ENCODE measurements at regions not wholly inside any gene's neighbourhood (a gene's known extent, or its start where the extent isn't known, plus 50 kb on each side); places are given as distances from the start of the nearest gene placed in this dataset.

GRCh38 chr10:10128387-10128786 lies 889.3 kb upstream of the CELF2 start:
- no peak overlapping the region for H3K27ac ChIP-seq (ENCODE audit: low read depth in 1 of 2, low read length in 1 of 2)
- no peak overlapping the region for H3K4me3 ChIP-seq (ENCODE audit: low read length in 2 of 2)
- 90% methylated on average over 3 of the region's 3 CpGs for WGBS
- H3K27me3 ChIP-seq (ENCODE audit: control insufficient read depth in 2 of 2, insufficient read depth in 1 of 2, low read length in 1 of 2), result no peaks in the 10 kb centered on the region
- H3K4me1 ChIP-seq (ENCODE audit: control insufficient read depth in 2 of 2, insufficient read depth in 2 of 2, low read length in 2 of 2), result no peaks in the 10 kb centered on the region
- no peak for DNase-seq (ENCODE audit: low read depth in 6 of 9, low spot score in 9 of 9)
- peaks cover 0 to 7% of the 10 kb centered on the region in 2 donors for H3K9me3 ChIP-seq (ENCODE audit: control insufficient read depth in 2 of 2, insufficient read depth in 1 of 2, low read length in 1 of 2)
- no peaks in the 10 kb centered on the region for H3K36me3 ChIP-seq (ENCODE audit: control insufficient read depth in 2 of 2, insufficient read depth in 2 of 2, low read length in 1 of 2)

- no peaks in the 10 kb centered on the region for H3K27me3 ChIP-seq (ENCODE audit: control insufficient read depth in 2 of 2, insufficient read depth in 1 of 2, low read length in 1 of 2)
- 92% methylated on average over 2 of the region's 2 CpGs for WGBS
- no peaks in the 10 kb centered on the region for H3K4me1 ChIP-seq (ENCODE audit: control insufficient read depth in 2 of 2, insufficient read depth in 2 of 2, low read length in 2 of 2)
- no peak for DNase-seq (ENCODE audit: low read depth in 6 of 9, low spot score in 9 of 9)
- H3K9me3 ChIP-seq (ENCODE audit: control insufficient read depth in 2 of 2, insufficient read depth in 1 of 2, low read length in 1 of 2), result peaks cover 0 to 4% of the 10 kb centered on the region in 2 donors
- no peaks in the 10 kb centered on the region for H3K36me3 ChIP-seq (ENCODE audit: control insufficient read depth in 2 of 2, insufficient read depth in 2 of 2, low read length in 1 of 2)
- no peak overlapping the region for H3K4me3 ChIP-seq (ENCODE audit: low read length in 2 of 2)
- no peak overlapping the region for H3K27ac ChIP-seq (ENCODE audit: low read depth in 1 of 2, low read length in 1 of 2)
These were observed 887.0 kb upstream of the CELF2 start for GRCh38 chr10:10130686-10131085.

GRCh38 chr10:10132009-10132408 lies 885.7 kb upstream of the CELF2 start:
- H3K9me3 ChIP-seq (ENCODE audit: control insufficient read depth in 2 of 2, insufficient read depth in 1 of 2, low read length in 1 of 2), result no peaks in the 10 kb centered on the region
- H3K4me1 ChIP-seq (ENCODE audit: control insufficient read depth in 2 of 2, insufficient read depth in 2 of 2, low read length in 2 of 2), result no peaks in the 10 kb centered on the region
- no peak for DNase-seq (ENCODE audit: low read depth in 6 of 9, low spot score in 9 of 9)
- 69% methylated on average over 1 of the region's 1 CpG for WGBS
- no peak overlapping the region for H3K4me3 ChIP-seq (ENCODE audit: low read length in 2 of 2)
- H3K27ac ChIP-seq (ENCODE audit: low read depth in 1 of 2, low read length in 1 of 2), result no peak overlapping the region
- no peaks in the 10 kb centered on the region for H3K36me3 ChIP-seq (ENCODE audit: control insufficient read depth in 2 of 2, insufficient read depth in 2 of 2, low read length in 1 of 2)
- no peaks in the 10 kb centered on the region for H3K27me3 ChIP-seq (ENCODE audit: control insufficient read depth in 2 of 2, insufficient read depth in 1 of 2, low read length in 1 of 2)

GRCh38 chr10:10133281-10133680 lies 884.4 kb upstream of the CELF2 start:
- Histone ChIP-seq H3K4me3 (ENCODE audit: low read length in 2 of 2) (no peak overlapping the region), H3K36me3 (ENCODE audit: control insufficient read depth in 2 of 2, insufficient read depth in 2 of 2, low read length in 1 of 2) (no peaks in the 10 kb centered on the region), H3K9me3 (ENCODE audit: control insufficient read depth in 2 of 2, insufficient read depth in 1 of 2, low read length in 1 of 2) (no peaks in the 10 kb centered on the region), H3K27ac (ENCODE audit: low read depth in 1 of 2, low read length in 1 of 2) (no peak overlapping the region), H3K27me3 (ENCODE audit: control insufficient read depth in 2 of 2, insufficient read depth in 1 of 2, low read length in 1 of 2) (no peaks in the 10 kb centered on the region), H3K4me1 (ENCODE audit: control insufficient read depth in 2 of 2, insufficient read depth in 2 of 2, low read length in 2 of 2) (no peaks in the 10 kb centered on the region)
- WGBS, result 96% methylated on average over 1 of the region's 1 CpG
- DNase-seq (ENCODE audit: low read depth in 6 of 9, low spot score in 9 of 9), result no peak

GRCh38 chr10:10138685-10139084 lies 879.0 kb upstream of the CELF2 start:
- 14% methylated on average over 2 of the region's 2 CpGs for WGBS

GRCh38 chr10:10141782-10142382 lies 875.8 kb upstream of the CELF2 start:
- WGBS, result 90% methylated on average over 4 of the region's 4 CpGs
- Histone ChIP-seq H3K4me3 (ENCODE audit: low read length in 2 of 2) (no peak overlapping the region), H3K9me3 (ENCODE audit: control insufficient read depth in 2 of 2, insufficient read depth in 1 of 2, low read length in 1 of 2) (no peaks in the 10 kb centered on the region), H3K27me3 (ENCODE audit: control insufficient read depth in 2 of 2, insufficient read depth in 1 of 2, low read length in 1 of 2) (no peaks in the 10 kb centered on the region), H3K36me3 (ENCODE audit: control insufficient read depth in 2 of 2, insufficient read depth in 2 of 2, low read length in 1 of 2) (no peaks in the 10 kb centered on the region), H3K27ac (ENCODE audit: low read depth in 1 of 2, low read length in 1 of 2) (no peak overlapping the region), H3K4me1 (ENCODE audit: control insufficient read depth in 2 of 2, insufficient read depth in 2 of 2, low read length in 2 of 2) (no peaks in the 10 kb centered on the region)
- DNase-seq (ENCODE audit: low read depth in 6 of 9, low spot score in 9 of 9), result no peak

More at GRCh38 chr10:10138685-10139084, 879.0 kb upstream of the CELF2 start:
- H3K27me3 ChIP-seq (ENCODE audit: control insufficient read depth in 2 of 2, insufficient read depth in 1 of 2, low read length in 1 of 2), result no peaks in the 10 kb centered on the region
- no peaks in the 10 kb centered on the region for H3K36me3 ChIP-seq (ENCODE audit: control insufficient read depth in 2 of 2, insufficient read depth in 2 of 2, low read length in 1 of 2)
- no peak for DNase-seq (ENCODE audit: low read depth in 6 of 9, low spot score in 9 of 9)
- peak overlapping the region in 1 of 2 donors; percentile 28 for H3K4me3 ChIP-seq (ENCODE audit: low read length in 2 of 2)
- no peak overlapping the region for H3K27ac ChIP-seq (ENCODE audit: low read depth in 1 of 2, low read length in 1 of 2)
- no peaks in the 10 kb centered on the region for H3K9me3 ChIP-seq (ENCODE audit: control insufficient read depth in 2 of 2, insufficient read depth in 1 of 2, low read length in 1 of 2)
- no peaks in the 10 kb centered on the region for H3K4me1 ChIP-seq (ENCODE audit: control insufficient read depth in 2 of 2, insufficient read depth in 2 of 2, low read length in 2 of 2)

- Histone ChIP-seq H3K27me3 (ENCODE audit: control insufficient read depth in 2 of 2, insufficient read depth in 1 of 2, low read length in 1 of 2) (no peaks in the 10 kb centered on the region), H3K4me1 (ENCODE audit: control insufficient read depth in 2 of 2, insufficient read depth in 2 of 2, low read length in 2 of 2) (no peaks in the 10 kb centered on the region), H3K36me3 (ENCODE audit: control insufficient read depth in 2 of 2, insufficient read depth in 2 of 2, low read length in 1 of 2) (no peaks in the 10 kb centered on the region), H3K4me3 (ENCODE audit: low read length in 2 of 2) (no peak overlapping the region), H3K27ac (ENCODE audit: low read depth in 1 of 2, low read length in 1 of 2) (no peak overlapping the region), H3K9me3 (ENCODE audit: control insufficient read depth in 2 of 2, insufficient read depth in 1 of 2, low read length in 1 of 2) (no peaks in the 10 kb centered on the region)
- WGBS, result 73% methylated on average over 4 of the region's 4 CpGs
- no peak for DNase-seq (ENCODE audit: low read depth in 6 of 9, low spot score in 9 of 9)
These were observed 871.1 kb upstream of the CELF2 start for GRCh38 chr10:10146604-10147003.

- no peaks in the 10 kb centered on the region for H3K4me1 ChIP-seq (ENCODE audit: control insufficient read depth in 2 of 2, insufficient read depth in 2 of 2, low read length in 2 of 2)
These were observed 867.8 kb upstream of the CELF2 start for GRCh38 chr10:10149899-10150298.

GRCh38 chr10:10156917-10157600 lies 860.6 kb upstream of the CELF2 start:
- H3K4me1 ChIP-seq (ENCODE audit: control insufficient read depth in 2 of 2, insufficient read depth in 2 of 2, low read length in 2 of 2), result no peaks in the 10 kb centered on the region
- no peak for DNase-seq (ENCODE audit: low read depth in 6 of 9, low spot score in 9 of 9)
- peaks cover 1 to 12% of the 10 kb centered on the region in 2 donors for H3K9me3 ChIP-seq (ENCODE audit: control insufficient read depth in 2 of 2, insufficient read depth in 1 of 2, low read length in 1 of 2)
- no peaks in the 10 kb centered on the region for H3K36me3 ChIP-seq (ENCODE audit: control insufficient read depth in 2 of 2, insufficient read depth in 2 of 2, low read length in 1 of 2)
- H3K27ac ChIP-seq (ENCODE audit: low read depth in 1 of 2, low read length in 1 of 2), result no peak overlapping the region
- H3K27me3 ChIP-seq (ENCODE audit: control insufficient read depth in 2 of 2, insufficient read depth in 1 of 2, low read length in 1 of 2), result no peaks in the 10 kb centered on the region
- WGBS, result 95% methylated on average over 7 of the region's 7 CpGs
- no peak overlapping the region for H3K4me3 ChIP-seq (ENCODE audit: low read length in 2 of 2)

More at GRCh38 chr10:10149899-10150298, 867.8 kb upstream of the CELF2 start:
- H3K27ac ChIP-seq (ENCODE audit: low read depth in 1 of 2, low read length in 1 of 2), result no peak overlapping the region
- H3K36me3 ChIP-seq (ENCODE audit: control insufficient read depth in 2 of 2, insufficient read depth in 2 of 2, low read length in 1 of 2), result no peaks in the 10 kb centered on the region
- 99% methylated on average over 1 of the region's 1 CpG for WGBS
- H3K27me3 ChIP-seq (ENCODE audit: control insufficient read depth in 2 of 2, insufficient read depth in 1 of 2, low read length in 1 of 2), result no peaks in the 10 kb centered on the region
- H3K4me3 ChIP-seq (ENCODE audit: low read length in 2 of 2), result no peak overlapping the region
- no peak for DNase-seq (ENCODE audit: low read depth in 6 of 9, low spot score in 9 of 9)
- H3K9me3 ChIP-seq (ENCODE audit: control insufficient read depth in 2 of 2, insufficient read depth in 1 of 2, low read length in 1 of 2), result no peaks in the 10 kb centered on the region
